ENCODE measurements at regions not wholly inside any gene's neighbourhood (a gene's known extent, or its start where the extent isn't known, plus 50 kb on each side); places are given as distances from the start of the nearest gene placed in this dataset.

DNA sequence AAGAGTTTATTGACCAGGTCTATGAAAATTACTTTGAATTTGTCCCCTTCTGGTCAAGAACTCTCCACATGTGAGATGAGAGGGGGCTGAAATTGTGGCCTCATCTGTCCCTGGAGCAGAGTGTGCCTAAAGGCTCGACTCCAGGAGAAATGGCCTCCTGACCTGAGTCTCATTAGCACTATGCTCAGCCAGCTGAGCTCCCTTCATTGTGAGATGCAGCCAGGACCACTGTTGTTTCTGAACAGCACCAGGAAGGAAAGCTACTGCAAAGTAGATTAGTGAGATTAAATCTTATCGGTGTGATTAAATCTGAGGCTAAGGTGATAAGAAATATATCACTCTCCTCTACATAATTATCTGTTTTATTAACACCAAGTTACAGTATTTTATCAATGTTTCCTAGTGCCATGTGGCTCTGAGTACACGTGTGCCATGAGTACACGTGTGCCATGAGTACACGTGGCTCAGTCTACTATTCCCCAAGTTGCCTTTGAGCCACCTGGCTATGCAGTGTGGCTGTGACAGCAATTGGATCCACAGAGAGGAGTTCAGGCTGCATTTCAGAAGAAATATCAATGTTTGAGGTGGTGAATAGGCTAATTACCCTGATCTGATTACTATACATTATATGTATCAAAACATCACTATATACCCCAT is 126.9 kb downstream of the IPMK start:
- no peaks in the 10 kb centered on the region for H3K27me3 ChIP-seq (ENCODE audit: insufficient read depth, low read length)
- no peak overlapping the region for H2AFZ ChIP-seq (ENCODE audit: insufficient read depth, low read length, poor library complexity)
- no peak overlapping the region for H3K18ac ChIP-seq (ENCODE audit: low read length)
- H3K27ac ChIP-seq (ENCODE audit: low read depth, low read length) = no peak overlapping the region
- no peaks in the 10 kb centered on the region for H3K36me3 ChIP-seq (ENCODE audit: control insufficient read depth in 1 of 2, insufficient read depth in 2 of 2, low read length in 2 of 2)
- H3K4me3 ChIP-seq (ENCODE audit: low read depth, low read length) = no peak overlapping the region
- no peak for DNase-seq
- no peak overlapping the region for H3K4ac ChIP-seq (ENCODE audit: low read depth, low read length)
- no peaks in the 10 kb centered on the region for H3K4me1 ChIP-seq (ENCODE audit: control insufficient read depth in 1 of 2, insufficient read depth in 2 of 2, low read length in 2 of 2)
- no peak overlapping the region for H2AK5ac ChIP-seq (ENCODE audit: low read length)
- H3K4me2 ChIP-seq (ENCODE audit: low read length) = no peak overlapping the region
- no peaks in the 10 kb centered on the region for H3K79me2 ChIP-seq (ENCODE audit: control insufficient read depth, insufficient read depth, low read length, poor library complexity)
- H2BK5ac ChIP-seq (ENCODE audit: low read depth, low read length, poor library complexity) = no peak overlapping the region
- H3K9ac ChIP-seq (ENCODE audit: low read length) = no peak overlapping the region
- H4K91ac ChIP-seq (ENCODE audit: low read depth, low read length) = no peak overlapping the region
- WGBS (ENCODE audit: extremely low coverage, insufficient coverage, insufficient read length) = no CpG with 5 or more reads among the region's 5 CpGs
- no peak overlapping the region for H3K23ac ChIP-seq (ENCODE audit: low read length)
- H3K79me1 ChIP-seq (ENCODE audit: low read length) = no peaks in the 10 kb centered on the region
- peaks cover 3% of the 10 kb centered on the region for H3K9me3 ChIP-seq (ENCODE audit: insufficient read depth, low read depth, low read length)
- H3K14ac ChIP-seq (ENCODE audit: low read length) = no peak overlapping the region
- H4K8ac ChIP-seq (ENCODE audit: low read depth, low read length) = no peak overlapping the region
- no peak overlapping the region for H2BK12ac ChIP-seq (ENCODE audit: low read length)
- H4K12ac ChIP-seq (ENCODE audit: low read depth, low read length) = no peak overlapping the region
- no peak overlapping the region for H2BK120ac ChIP-seq (ENCODE audit: insufficient read depth, low read length, poor library complexity)

GRCh38 chr10:58140054-58140453 is 127.6 kb downstream of the IPMK start:
- Histone ChIP-seq H2AFZ (ENCODE audit: insufficient read depth, low read length, poor library complexity) (no peak overlapping the region), H2BK120ac (ENCODE audit: insufficient read depth, low read length, poor library complexity) (no peak overlapping the region), H3K4me3 (ENCODE audit: low read depth, low read length) (no peak overlapping the region), H3K36me3 (ENCODE audit: control insufficient read depth in 1 of 2, insufficient read depth in 2 of 2, low read length in 2 of 2) (no peaks in the 10 kb centered on the region), H3K18ac (ENCODE audit: low read length) (no peak overlapping the region), H3K9ac (ENCODE audit: low read length) (no peak overlapping the region), H3K14ac (ENCODE audit: low read length) (no peak overlapping the region), H2BK12ac (ENCODE audit: low read length) (no peak overlapping the region), H3K4ac (ENCODE audit: low read depth, low read length) (no peak overlapping the region), H3K27ac (ENCODE audit: low read depth, low read length) (no peak overlapping the region), H3K79me1 (ENCODE audit: low read length) (no peaks in the 10 kb centered on the region), H2BK5ac (ENCODE audit: low read depth, low read length, poor library complexity) (no peak overlapping the region), H4K12ac (ENCODE audit: low read depth, low read length) (no peak overlapping the region), H3K79me2 (ENCODE audit: control insufficient read depth, insufficient read depth, low read length, poor library complexity) (no peaks in the 10 kb centered on the region), H4K8ac (ENCODE audit: low read depth, low read length) (no peak overlapping the region), H2AK5ac (ENCODE audit: low read length) (no peak overlapping the region), H4K91ac (ENCODE audit: low read depth, low read length) (no peak overlapping the region), H3K4me1 (ENCODE audit: control insufficient read depth in 1 of 2, insufficient read depth in 2 of 2, low read length in 2 of 2) (no peaks in the 10 kb centered on the region), H3K9me3 (ENCODE audit: insufficient read depth, low read depth, low read length) (peaks cover 3% of the 10 kb centered on the region), H3K27me3 (ENCODE audit: insufficient read depth, low read length) (no peaks in the 10 kb centered on the region), H3K23ac (ENCODE audit: low read length) (no peak overlapping the region), H3K4me2 (ENCODE audit: low read length) (no peak overlapping the region)
- no CpG with 5 or more reads among the region's 2 CpGs for WGBS (ENCODE audit: extremely low coverage, insufficient coverage, insufficient read length)
- DNase-seq = no peak

GRCh38 chr10:58137813-58138212 is 129.9 kb downstream of the IPMK start:
- Histone ChIP-seq H3K4me1 (ENCODE audit: control insufficient read depth in 1 of 2, insufficient read depth in 2 of 2, low read length in 2 of 2) (no peaks in the 10 kb centered on the region), H3K79me2 (ENCODE audit: control insufficient read depth, insufficient read depth, low read length, poor library complexity) (no peaks in the 10 kb centered on the region), H4K12ac (ENCODE audit: low read depth, low read length) (no peak overlapping the region), H4K91ac (ENCODE audit: low read depth, low read length) (no peak overlapping the region), H3K4ac (ENCODE audit: low read depth, low read length) (no peak overlapping the region), H4K8ac (ENCODE audit: low read depth, low read length) (no peak overlapping the region), H2AK5ac (ENCODE audit: low read length) (no peak overlapping the region), H3K36me3 (ENCODE audit: control insufficient read depth in 1 of 2, insufficient read depth in 2 of 2, low read length in 2 of 2) (no peaks in the 10 kb centered on the region), H3K23ac (ENCODE audit: low read length) (no peak overlapping the region), H3K18ac (ENCODE audit: low read length) (no peak overlapping the region), H2BK12ac (ENCODE audit: low read length) (no peak overlapping the region), H2AFZ (ENCODE audit: insufficient read depth, low read length, poor library complexity) (no peak overlapping the region), H3K4me2 (ENCODE audit: low read length) (no peak overlapping the region), H3K79me1 (ENCODE audit: low read length) (no peaks in the 10 kb centered on the region), H3K9me3 (ENCODE audit: insufficient read depth, low read depth, low read length) (peaks cover 3% of the 10 kb centered on the region), H2BK120ac (ENCODE audit: insufficient read depth, low read length, poor library complexity) (no peak overlapping the region), H3K9ac (ENCODE audit: low read length) (no peak overlapping the region), H2BK5ac (ENCODE audit: low read depth, low read length, poor library complexity) (no peak overlapping the region), H3K14ac (ENCODE audit: low read length) (no peak overlapping the region), H3K4me3 (ENCODE audit: low read depth, low read length) (no peak overlapping the region), H3K27ac (ENCODE audit: low read depth, low read length) (no peak overlapping the region), H3K27me3 (ENCODE audit: insufficient read depth, low read length) (no peaks in the 10 kb centered on the region)
- WGBS (ENCODE audit: extremely low coverage, insufficient coverage, insufficient read length) = no CpG with 5 or more reads among the region's 5 CpGs
- no peak for DNase-seq

DNA sequence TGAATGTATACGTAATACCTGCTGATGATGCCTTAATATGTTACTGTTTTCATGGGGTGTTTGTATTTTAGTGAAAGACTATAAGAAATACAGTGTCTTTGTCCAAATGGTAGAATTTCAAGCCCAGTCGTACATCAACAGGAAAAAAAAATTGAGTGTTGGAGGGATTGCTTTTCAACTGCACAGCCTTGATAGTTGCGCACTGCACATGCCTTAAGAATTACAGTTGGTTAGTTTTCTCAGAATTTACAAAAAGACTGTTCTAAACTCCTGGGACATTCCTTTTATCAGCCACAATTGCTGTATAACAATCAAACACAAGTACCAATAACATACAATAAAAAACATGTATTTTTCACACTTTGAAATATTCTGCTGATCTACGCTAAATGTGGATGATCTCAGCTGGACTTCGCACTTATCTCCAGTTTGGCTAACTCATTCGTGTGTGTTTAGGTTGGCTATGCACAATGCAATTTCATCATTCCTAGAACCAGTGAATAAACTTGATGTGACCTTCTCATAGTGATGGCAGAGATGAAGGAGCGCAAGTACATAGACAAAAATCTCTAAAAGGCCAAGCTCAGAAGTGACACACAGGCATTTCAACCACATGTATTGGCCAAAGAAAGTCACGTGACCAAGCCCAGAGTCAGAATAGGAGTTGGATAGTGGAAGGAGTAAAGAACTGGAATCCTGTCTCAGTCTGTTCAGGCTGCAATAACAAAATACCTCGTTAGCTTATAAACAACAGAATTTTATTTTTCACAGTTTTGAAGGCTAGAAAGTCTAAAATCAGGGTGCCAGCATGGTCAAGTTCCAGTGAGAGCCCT is 152.3 kb downstream of the IPMK start:
- H3K14ac ChIP-seq (ENCODE audit: low read length) = no peak overlapping the region
- no peak overlapping the region for H2BK5ac ChIP-seq (ENCODE audit: low read depth, low read length, poor library complexity)
- no peak overlapping the region for H3K27ac ChIP-seq (ENCODE audit: low read depth, low read length)
- H3K4me1 ChIP-seq (ENCODE audit: control insufficient read depth in 1 of 2, insufficient read depth in 2 of 2, low read length in 2 of 2) = no peaks in the 10 kb centered on the region
- no peak overlapping the region for H3K9ac ChIP-seq (ENCODE audit: low read length)
- no peak overlapping the region for H2AFZ ChIP-seq (ENCODE audit: insufficient read depth, low read length, poor library complexity)
- no peak overlapping the region for H4K12ac ChIP-seq (ENCODE audit: low read depth, low read length)
- no peak overlapping the region for H2BK12ac ChIP-seq (ENCODE audit: low read length)
- H3K18ac ChIP-seq (ENCODE audit: low read length) = no peak overlapping the region
- no CpG with 5 or more reads among the region's 9 CpGs for WGBS (ENCODE audit: extremely low coverage, insufficient coverage, insufficient read length)
- H2BK120ac ChIP-seq (ENCODE audit: insufficient read depth, low read length, poor library complexity) = no peak overlapping the region
- no peak overlapping the region for H2AK5ac ChIP-seq (ENCODE audit: low read length)
- no peaks in the 10 kb centered on the region for H3K27me3 ChIP-seq (ENCODE audit: insufficient read depth, low read length)
- no peaks in the 10 kb centered on the region for H3K36me3 ChIP-seq (ENCODE audit: control insufficient read depth in 1 of 2, insufficient read depth in 2 of 2, low read length in 2 of 2)
- no peaks in the 10 kb centered on the region for H3K9me3 ChIP-seq (ENCODE audit: insufficient read depth, low read depth, low read length)
- H3K79me2 ChIP-seq (ENCODE audit: control insufficient read depth, insufficient read depth, low read length, poor library complexity) = no peaks in the 10 kb centered on the region
- no peak overlapping the region for H3K4ac ChIP-seq (ENCODE audit: low read depth, low read length)
- no peak overlapping the region for H4K8ac ChIP-seq (ENCODE audit: low read depth, low read length)
- H3K79me1 ChIP-seq (ENCODE audit: low read length) = no peaks in the 10 kb centered on the region
- H3K23ac ChIP-seq (ENCODE audit: low read length) = no peak overlapping the region
- no peak overlapping the region for H4K91ac ChIP-seq (ENCODE audit: low read depth, low read length)
- no peak overlapping the region for H3K4me3 ChIP-seq (ENCODE audit: low read depth, low read length)
- no peak overlapping the region for H3K4me2 ChIP-seq (ENCODE audit: low read length)
- no peak for DNase-seq

All from trophoblast cell (in vitro differentiated cells and primary cell).